H9 (cell line): ENCODE measurements at regions not wholly inside any gene's neighbourhood (a gene's known extent, or its start where the extent isn't known, plus 50 kb on each side); places are given as distances from the start of the nearest gene placed in this dataset.

Experiments used
- DNase-seq: peaks from one replicate; pipeline ENCODE4 v3.0.0-alpha.2; 2017
- H2AFZ ChIP-seq: one replicate; pipeline ENCODE4 v1.6.1; 2013; ENCODE audit warnings: mild to moderate bottlenecking, low read length, control low read depth, moderate library complexity
- H2AK5ac ChIP-seq: 2 replicates; pipeline ENCODE4 v1.6.1; 2013; ENCODE audit warnings: low read length, control low read depth, mixed read lengths; ENCODE audit not compliant: insufficient read length
- H2BK120ac ChIP-seq: one replicate; pipeline ENCODE4 v1.6.1; 2013; ENCODE audit warnings: low read depth, mild to moderate bottlenecking, low read length, control low read depth, inconsistent platforms; ENCODE audit not compliant: poor library complexity, severe bottlenecking
- H2BK12ac ChIP-seq: 2 replicates; pipeline ENCODE4 v1.6.1; 2013; ENCODE audit warnings: low read length, control low read depth, mixed read lengths, low read depth; ENCODE audit not compliant: insufficient read length
- H2BK15ac ChIP-seq: 2 replicates; pipeline ENCODE4 v1.6.1; 2013; ENCODE audit warnings: low read depth, low read length, control low read depth
- H2BK20ac ChIP-seq: one replicate; pipeline ENCODE4 v1.6.1; 2013; ENCODE audit warnings: low read depth, mild to moderate bottlenecking, low read length, control low read depth, inconsistent platforms; ENCODE audit not compliant: poor library complexity, severe bottlenecking
- H2BK5ac ChIP-seq: 2 replicates; pipeline ENCODE4 v1.6.1; 2013; ENCODE audit warnings: low read length, control low read depth, mixed read lengths; ENCODE audit not compliant: insufficient read length
- H3K14ac ChIP-seq: 2 replicates; pipeline ENCODE4 v1.6.1; 2013; ENCODE audit warnings: low read length, control low read depth; ENCODE audit not compliant: insufficient read depth
- H3K18ac ChIP-seq: 2 replicates; pipeline ENCODE4 v1.6.1; 2013; ENCODE audit warnings: low read depth, mild to moderate bottlenecking, mixed read lengths, low read length, control low read depth; ENCODE audit not compliant: insufficient read length
- H3K23ac ChIP-seq: 2 replicates; pipeline ENCODE4 v1.6.1; 2013; ENCODE audit warnings: low read length, control low read depth, mixed read lengths, low read depth; ENCODE audit not compliant: insufficient read length
- H3K23me2 ChIP-seq: 2 replicates; pipeline ENCODE4 v1.6.1; 2013; ENCODE audit warnings: low read depth, mild to moderate bottlenecking, mixed read lengths, low read length, control low read depth; ENCODE audit not compliant: insufficient read length, poor library complexity, severe bottlenecking
- H3K27ac ChIP-seq: 2 replicates; pipeline ENCODE4 v1.5.1; 2013; ENCODE audit warnings: low read length, control low read depth, mixed read lengths, low read depth; ENCODE audit not compliant: insufficient read length
- H3K27me3 ChIP-seq: 2 replicates; pipeline ENCODE4 v1.6.1; 2013; ENCODE audit warnings: low read length, control low read depth, inconsistent platforms; ENCODE audit not compliant: insufficient read depth
- H3K4ac ChIP-seq: 2 replicates; pipeline ENCODE4 v1.6.1; 2013; ENCODE audit warnings: low read depth, mild to moderate bottlenecking, control low read depth, inconsistent platforms, low read length, moderate library complexity
- H3K4me1 ChIP-seq: 2 replicates; pipeline ENCODE4 v1.6.1; 2013; ENCODE audit warnings: low read length, control low read depth, inconsistent platforms; ENCODE audit not compliant: insufficient read depth
- H3K4me2 ChIP-seq: 2 replicates; pipeline ENCODE4 v1.6.1; 2013; ENCODE audit warnings: low read length, control low read depth, mixed read lengths; ENCODE audit not compliant: insufficient read length, insufficient read depth
- H3K56ac ChIP-seq: 2 replicates; pipeline ENCODE4 v1.6.1; 2013; ENCODE audit warnings: low read depth, mild to moderate bottlenecking, mixed read lengths, low read length, control low read depth; ENCODE audit not compliant: insufficient read length
- H3K79me1 ChIP-seq: 2 replicates; pipeline ENCODE4 v1.6.1; 2013; ENCODE audit warnings: low read depth, mild to moderate bottlenecking, moderate library complexity, low read length, control low read depth, inconsistent platforms; ENCODE audit not compliant: insufficient read depth, poor library complexity, severe bottlenecking
- H3K79me2 ChIP-seq: 2 replicates; pipeline ENCODE4 v1.6.1; 2013; ENCODE audit warnings: low read length, control low read depth, inconsistent platforms; ENCODE audit not compliant: insufficient read depth
- H3K9ac ChIP-seq: 2 replicates; pipeline ENCODE4 v1.6.1; 2013; ENCODE audit warnings: low read length, control low read depth, mixed read lengths; ENCODE audit not compliant: insufficient read length; ENCODE audit errors: extremely low read depth
- H3K9me3 ChIP-seq: one replicate; pipeline ENCODE4 v1.6.1; 2013; ENCODE audit warnings: low read depth, low read length, inconsistent platforms; ENCODE audit not compliant: control insufficient read depth
- H3T11ph ChIP-seq: one replicate; pipeline ENCODE4 v1.6.1; 2013; ENCODE audit warnings: mild to moderate bottlenecking, low read length, control low read depth, inconsistent platforms
- H4K20me1 ChIP-seq: one replicate; pipeline ENCODE4 v1.6.1; 2013; ENCODE audit not compliant: control insufficient read depth, insufficient read length, insufficient read depth
- H4K5ac ChIP-seq: 2 replicates; pipeline ENCODE4 v1.6.1; 2013; ENCODE audit warnings: low read depth, mild to moderate bottlenecking, mixed read lengths, low read length, control low read depth; ENCODE audit not compliant: insufficient read length
- H4K8ac ChIP-seq: replicated peaks from 2 replicates; pipeline ENCODE4 v1.6.1; 2013; ENCODE audit warnings: low read length, control low read depth, mixed read lengths, low read depth; ENCODE audit not compliant: insufficient read length
- H4K91ac ChIP-seq: 2 replicates; pipeline ENCODE4 v1.6.1; 2013; ENCODE audit warnings: low read depth, mild to moderate bottlenecking, moderate library complexity, mixed read lengths, low read length, control low read depth; ENCODE audit not compliant: insufficient read length
- H3K27ac Mint-ChIP-seq, 3 experiments: 2 replicates in 2 of 3; 3 replicates in 1 of 3; pipeline ENCODE4 v1.8.0; 2020 to 2021; ENCODE audit warnings: mixed read lengths in 3 of 3, mild to moderate bottlenecking in 1 of 3, moderate library complexity in 1 of 3
- H3K27me3 Mint-ChIP-seq: 2 replicates; pipeline ENCODE4 v1.8.0; 2021; ENCODE audit warnings: low read depth, mild to moderate bottlenecking, moderate library complexity, mixed read lengths
- H3K36me3 Mint-ChIP-seq, 3 experiments: 2 replicates in 2 of 3; 3 replicates in 1 of 3; pipeline ENCODE4 v1.8.0; 2020 to 2021; ENCODE audit warnings: low read depth in 3 of 3, mixed read lengths in 3 of 3; ENCODE audit not compliant: insufficient read depth in 1 of 3
- H3K4me1 Mint-ChIP-seq, 2 experiments: 2 replicates each; pipeline ENCODE4 v1.8.0; 2020; ENCODE audit warnings: mixed read lengths in 2 of 2
- H3K4me3 Mint-ChIP-seq, 2 experiments: 2 replicates in 1 of 2; 3 replicates in 1 of 2; pipeline ENCODE4 v1.8.0; 2020 to 2021; ENCODE audit warnings: mild to moderate bottlenecking in 2 of 2, mixed read lengths in 2 of 2, moderate library complexity in 1 of 2
- H3K9me3 Mint-ChIP-seq, 2 experiments: 2 replicates in 1 of 2; 3 replicates in 1 of 2; pipeline ENCODE4 v1.8.0; 2020; ENCODE audit warnings: mild to moderate bottlenecking in 2 of 2, mixed read lengths in 2 of 2, moderate library complexity in 1 of 2
- WGBS: extraction: QIAGEN DNeasy Blood & Tissue Kit; methylation state at CpG from one replicate; pipeline ENCODE4 v1.1.7; 2013; ENCODE audit warnings: missing lambda C conversion rate, low lambda C conversion rate, mixed read lengths; ENCODE audit not compliant: insufficient read length; ENCODE audit errors: extremely low coverage; 5-methylcytosine and 5-hydroxymethylcytosine counted together
- TF ChIP-seq, protein P1 (sequence below): fragments of 200-600 bp; sonication (generic); conservative IDR thresholded peaks from 3 replicates; pipeline ENCODE4 v1.8.0; 2021; ENCODE audit warnings: antibody characterized with exemption, mild to moderate bottlenecking

DNA sequence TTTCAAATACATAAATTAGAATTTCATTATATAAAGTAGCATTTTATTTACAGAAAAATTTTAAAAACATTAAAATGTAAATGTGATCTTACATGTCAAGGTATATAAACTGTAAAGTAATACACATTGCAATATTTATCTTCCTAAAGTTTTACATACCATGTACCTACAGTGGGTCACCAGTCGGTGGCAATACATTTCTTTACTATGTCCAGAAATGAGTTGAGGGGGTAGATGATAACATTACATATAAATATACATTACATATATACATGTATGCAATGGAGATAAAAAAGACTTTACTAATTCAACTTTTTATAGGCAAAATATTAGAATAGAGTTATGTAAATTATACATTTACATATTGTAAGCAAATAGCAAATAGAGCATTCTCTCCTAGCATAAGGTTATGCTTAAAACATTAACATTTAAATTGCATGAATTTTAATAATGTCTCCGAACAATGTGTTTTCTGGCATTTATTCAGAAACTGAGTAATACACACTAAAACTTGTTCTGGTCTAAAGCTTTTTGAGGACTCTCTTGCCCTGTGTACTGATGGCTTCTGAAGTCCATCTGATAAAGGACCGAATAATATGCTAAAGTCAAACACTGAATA, 93.3 kb upstream of the NLGN1 start:
- H3K79me1 ChIP-seq, result no peaks in the 10 kb centered on the region
- no peaks in the 10 kb centered on the region for H3K23me2 ChIP-seq
- no peak overlapping the region for H3K18ac ChIP-seq
- Mint-ChIP-seq H3K27ac (no peak overlapping the region), H3K27me3 (no peaks in the 10 kb centered on the region), H3K9me3 (peaks cover 7% of the 10 kb centered on the region in 2 experiments; a peak in 4 of 5 replicates), H3K4me3 (no peak overlapping the region), H3K4me1 (peaks cover 38 to 42% of the 10 kb centered on the region in 2 experiments), H3K36me3 (peaks cover 6 to 12% (median 9%) of the 10 kb centered on the region in 3 experiments; a peak in 6 of 7 replicates)
- DNase-seq, result no peak
- H2BK20ac ChIP-seq, result no peak overlapping the region
- no peak overlapping the region for H3K23ac ChIP-seq
- H3K4me2 ChIP-seq, result no peak overlapping the region
- no peaks in the 10 kb centered on the region for H3K9me3 ChIP-seq
- H3K79me2 ChIP-seq, result no peaks in the 10 kb centered on the region
- no peak overlapping the region for H2BK15ac ChIP-seq
- no peak overlapping the region for H4K8ac ChIP-seq
- H4K91ac ChIP-seq, result no peak overlapping the region
- H3K56ac ChIP-seq, result no peak overlapping the region
- H3K4me1 ChIP-seq, result peaks cover 7% of the 10 kb centered on the region
- no peak overlapping the region for H3K9ac ChIP-seq
- H3K4ac ChIP-seq, result no peak overlapping the region
- H2AK5ac ChIP-seq, result no peak overlapping the region
- no peak overlapping the region for H2BK5ac ChIP-seq
- no peak overlapping the region for H2BK120ac ChIP-seq
- no peak overlapping the region for H3K27ac ChIP-seq
- TF ChIP-seq, protein P1, sequence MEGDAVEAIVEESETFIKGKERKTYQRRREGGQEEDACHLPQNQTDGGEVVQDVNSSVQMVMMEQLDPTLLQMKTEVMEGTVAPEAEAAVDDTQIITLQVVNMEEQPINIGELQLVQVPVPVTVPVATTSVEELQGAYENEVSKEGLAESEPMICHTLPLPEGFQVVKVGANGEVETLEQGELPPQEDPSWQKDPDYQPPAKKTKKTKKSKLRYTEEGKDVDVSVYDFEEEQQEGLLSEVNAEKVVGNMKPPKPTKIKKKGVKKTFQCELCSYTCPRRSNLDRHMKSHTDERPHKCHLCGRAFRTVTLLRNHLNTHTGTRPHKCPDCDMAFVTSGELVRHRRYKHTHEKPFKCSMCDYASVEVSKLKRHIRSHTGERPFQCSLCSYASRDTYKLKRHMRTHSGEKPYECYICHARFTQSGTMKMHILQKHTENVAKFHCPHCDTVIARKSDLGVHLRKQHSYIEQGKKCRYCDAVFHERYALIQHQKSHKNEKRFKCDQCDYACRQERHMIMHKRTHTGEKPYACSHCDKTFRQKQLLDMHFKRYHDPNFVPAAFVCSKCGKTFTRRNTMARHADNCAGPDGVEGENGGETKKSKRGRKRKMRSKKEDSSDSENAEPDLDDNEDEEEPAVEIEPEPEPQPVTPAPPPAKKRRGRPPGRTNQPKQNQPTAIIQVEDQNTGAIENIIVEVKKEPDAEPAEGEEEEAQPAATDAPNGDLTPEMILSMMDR, result no peak; the same call in 2 of the 3 replicates
- no peak overlapping the region for H2AFZ ChIP-seq
- H3K27me3 ChIP-seq, result no peaks in the 10 kb centered on the region
- H3K14ac ChIP-seq, result no peak overlapping the region
- no peak overlapping the region for H3T11ph ChIP-seq
- no peaks in the 10 kb centered on the region for H4K20me1 ChIP-seq
- no peak overlapping the region for H4K5ac ChIP-seq
- WGBS, result no CpG with 5 or more reads among the region's 3 CpGs
- H2BK12ac ChIP-seq, result no peak overlapping the region
